ENCODE measurements at regions not wholly inside any gene's neighbourhood (a gene's known extent, or its start where the extent isn't known, plus 50 kb on each side); places are given as distances from the start of the nearest gene placed in this dataset.

GRCh38 chr3:180516368-180516767, 85.6 kb upstream of the TTC14 start:
- no peak for TF ChIP-seq TAF1 (IDR thresholded peaks at IDR 0.05; ENCODE audit: low read depth)
- TF ChIP-seq ZBTB7A (IDR thresholded peaks at IDR 0.05; ENCODE audit: low read depth), result no peak

Measured in Ishikawa (cell line).